ENCODE measurements at regions not wholly inside any gene's neighbourhood (a gene's known extent, or its start where the extent isn't known, plus 50 kb on each side); places are given as distances from the start of the nearest gene placed in this dataset.
"Not testable (repeated sequence)": the region's sequence is repeated elsewhere in the genome, so short reads cannot be mapped to it uniquely, and the experiment has no call there.

DNA sequence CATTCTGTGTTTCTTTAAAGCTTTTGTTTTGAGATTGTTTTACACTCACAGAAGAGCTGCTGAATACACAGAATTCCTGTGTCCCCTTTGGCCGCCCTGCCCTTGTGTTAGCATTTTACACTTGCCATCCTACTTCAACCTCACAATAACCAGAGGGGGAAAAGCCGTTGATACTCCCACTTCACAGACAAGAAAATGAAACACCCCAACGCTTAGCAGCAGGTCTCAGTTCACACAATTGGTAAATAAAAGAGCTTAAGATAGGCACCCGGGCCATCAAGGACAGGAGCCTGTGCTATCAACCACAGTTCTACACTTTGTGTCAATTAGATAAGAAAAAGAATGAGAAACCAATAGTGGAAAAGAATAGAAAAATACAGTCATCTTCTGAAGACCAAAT, 178.0 kb downstream of the SYK start:
- no peak for DNase-seq (ENCODE audit: low read depth in 3 of 3)

GRCh38 chr9:90981726-90982125, 180.1 kb downstream of the SYK start:
- no peak for DNase-seq (ENCODE audit: low read depth in 3 of 3)

DNA sequence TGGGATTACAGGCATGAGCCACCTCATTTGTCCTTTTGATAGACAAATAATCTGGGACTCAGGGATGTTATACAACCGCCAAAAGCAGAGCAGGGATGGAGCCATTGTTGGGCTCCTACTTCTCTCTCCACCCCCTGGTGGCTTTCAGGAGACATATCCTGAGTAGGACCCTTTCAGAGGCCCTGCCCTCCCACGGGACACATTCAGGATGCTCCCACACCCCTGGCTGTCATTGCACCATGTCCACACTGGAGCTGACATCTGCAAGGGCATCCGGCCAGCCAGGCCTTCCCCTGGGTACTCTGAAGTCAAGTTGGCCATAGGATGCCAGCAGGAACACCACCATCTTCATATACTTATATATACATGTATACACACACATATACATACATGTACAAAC, 181.8 kb downstream of the SYK start:
- no peak for DNase-seq (ENCODE audit: low read depth in 3 of 3)

DNA sequence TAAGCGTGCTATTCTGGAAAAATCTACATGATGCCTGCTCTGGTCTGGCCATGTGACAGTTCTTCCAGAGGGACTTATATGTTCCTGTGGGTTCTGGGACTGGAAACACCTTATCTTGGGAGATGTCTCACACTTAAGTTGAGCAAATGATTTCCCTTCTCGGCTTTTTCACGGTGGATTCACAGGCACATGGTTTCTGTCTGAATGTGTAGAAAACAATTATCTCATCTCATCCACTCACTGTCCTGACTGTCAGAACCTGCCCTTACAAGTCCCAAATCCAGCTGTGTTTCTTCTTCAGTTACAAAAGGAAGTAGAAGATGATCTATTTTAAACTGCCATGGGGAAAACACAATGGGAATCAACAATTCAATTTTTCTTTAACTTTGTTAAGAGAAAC, 184.0 kb downstream of the SYK start:
- no peak for DNase-seq (ENCODE audit: low read depth in 3 of 3)

- no peak for DNase-seq (ENCODE audit: low read depth in 3 of 3)
These were observed 184.5 kb downstream of the SYK start for GRCh38 chr9:90986161-90986560.

DNA sequence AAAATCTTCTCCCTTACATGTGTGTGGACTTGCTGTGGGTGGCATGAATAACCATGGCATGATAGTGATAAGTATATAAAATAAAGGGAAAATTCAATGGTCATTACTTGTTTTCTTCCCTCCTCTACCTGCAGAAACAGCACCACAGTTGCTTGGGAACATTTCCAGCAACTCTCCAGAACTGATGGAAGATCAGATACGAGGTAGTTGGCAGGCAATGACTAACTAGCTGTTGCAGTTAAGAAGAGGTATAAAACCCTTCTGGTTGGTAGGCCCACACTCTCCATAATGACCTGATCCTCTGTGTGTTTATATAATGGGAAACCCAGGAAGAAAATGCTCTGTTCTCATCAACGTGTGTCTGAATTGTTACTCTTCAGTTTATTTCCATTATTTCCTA, 185.9 kb downstream of the SYK start:
- DNase-seq (ENCODE audit: low read depth in 3 of 3) = no peak

- DNase-seq (ENCODE audit: low read depth in 3 of 3) = no peak
These were observed 186.7 kb downstream of the SYK start for GRCh38 chr9:90988318-90988717.

DNA sequence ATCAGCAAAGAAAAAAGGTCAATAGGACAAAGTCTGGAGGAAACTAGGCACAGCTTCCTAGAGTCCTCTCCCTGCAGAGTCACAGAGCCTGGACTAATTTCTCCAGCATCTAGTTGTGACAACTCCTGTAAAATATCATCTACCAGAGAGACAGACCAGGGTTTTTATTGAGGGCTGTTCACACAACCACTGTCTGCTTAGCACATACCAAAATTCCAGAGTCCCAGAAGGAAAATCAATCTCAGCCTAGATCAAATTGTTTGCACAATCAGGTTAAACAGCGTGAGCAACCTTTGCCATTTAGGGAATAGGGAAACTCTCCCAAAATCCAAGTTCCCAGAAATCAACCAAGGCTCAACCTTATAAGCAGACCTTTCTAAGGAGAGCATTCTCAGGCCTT, 190.3 kb downstream of the SYK start:
- DNase-seq (ENCODE audit: low read depth in 3 of 3) = no peak

DNA sequence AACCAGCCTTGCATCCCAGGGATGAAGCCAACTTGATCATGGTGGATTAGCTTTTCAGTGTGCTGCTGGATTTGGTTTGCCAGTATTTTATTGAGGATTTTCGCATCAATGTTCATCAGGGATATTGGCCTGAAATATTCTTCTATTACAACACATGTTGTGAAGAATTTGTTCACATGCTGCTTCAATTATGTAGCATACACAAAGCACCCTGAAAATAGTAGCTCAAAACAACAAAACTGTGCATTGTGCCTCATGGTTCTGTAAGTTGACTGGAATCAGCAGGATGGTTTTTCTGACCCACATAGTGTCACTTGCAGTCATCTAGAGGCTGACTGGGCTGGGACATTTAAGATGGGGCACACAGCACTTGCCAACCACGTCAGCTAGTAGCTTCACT, 193.9 kb downstream of the SYK start:
- DNase-seq (ENCODE audit: low read depth in 3 of 3) = no peak

- no peak for DNase-seq (ENCODE audit: low read depth in 3 of 3)
These were observed 194.8 kb downstream of the SYK start for GRCh38 chr9:90996154-90997065.

DNA sequence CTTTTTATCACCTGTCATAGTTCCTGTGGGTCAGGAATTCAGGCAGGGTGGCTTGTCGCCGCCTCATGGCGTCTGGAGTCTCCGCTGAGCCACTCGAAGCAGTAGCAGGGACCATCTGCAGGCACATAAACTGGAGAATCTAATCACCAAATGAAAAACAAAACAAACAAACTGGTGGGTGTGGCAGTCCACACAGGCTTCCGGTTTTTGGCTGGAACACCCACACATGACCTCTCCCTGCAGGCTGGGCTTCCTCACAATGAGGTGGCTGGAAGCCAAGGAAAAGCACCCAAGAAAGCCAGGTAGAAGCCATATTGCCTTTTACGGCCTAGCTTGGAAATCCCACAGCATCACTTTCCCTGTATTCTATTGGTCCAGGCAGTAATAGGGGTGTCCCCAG, 197.0 kb downstream of the SYK start:
- no peak for DNase-seq (ENCODE audit: low read depth in 3 of 3)

- DNase-seq (ENCODE audit: low read depth in 3 of 3) = no peak
These were observed 198.1 kb downstream of the SYK start for GRCh38 chr9:90999425-91000397.

DNA sequence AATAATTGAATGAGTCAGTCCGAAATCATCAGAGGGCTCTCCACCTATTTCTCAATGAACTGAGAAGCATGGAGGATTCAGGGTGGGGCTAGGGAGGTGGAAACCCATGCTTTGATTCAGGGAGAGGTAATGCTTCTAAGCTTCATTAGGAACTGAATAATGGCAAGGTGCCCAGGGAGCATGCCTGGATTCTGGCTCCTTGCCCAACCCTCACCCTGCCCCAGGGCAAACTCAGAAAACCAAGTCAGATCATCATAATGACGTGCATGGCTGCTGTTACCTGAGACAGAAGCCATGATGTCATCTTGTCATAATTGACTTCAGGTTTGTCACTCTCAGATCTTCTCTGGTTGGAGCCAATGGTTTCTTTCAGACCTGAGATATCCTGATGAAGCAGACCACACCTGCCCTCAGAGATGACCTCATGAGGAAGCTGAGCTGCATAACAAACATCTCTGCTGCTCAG, 199.6 kb downstream of the SYK start:
- DNase-seq (ENCODE audit: low read depth in 3 of 3) = no peak

GRCh38 chr9:91004484-91004883, 202.9 kb downstream of the SYK start:
- DNase-seq (ENCODE audit: low read depth in 3 of 3) = no peak

- DNase-seq (ENCODE audit: low read depth in 3 of 3) = no peak
These were observed 203.4 kb downstream of the SYK start for GRCh38 chr9:91004992-91005391.

GRCh38 chr9:91006046-91006445, 204.4 kb downstream of the SYK start:
- DNase-seq (ENCODE audit: low read depth in 3 of 3) = no peak

DNA sequence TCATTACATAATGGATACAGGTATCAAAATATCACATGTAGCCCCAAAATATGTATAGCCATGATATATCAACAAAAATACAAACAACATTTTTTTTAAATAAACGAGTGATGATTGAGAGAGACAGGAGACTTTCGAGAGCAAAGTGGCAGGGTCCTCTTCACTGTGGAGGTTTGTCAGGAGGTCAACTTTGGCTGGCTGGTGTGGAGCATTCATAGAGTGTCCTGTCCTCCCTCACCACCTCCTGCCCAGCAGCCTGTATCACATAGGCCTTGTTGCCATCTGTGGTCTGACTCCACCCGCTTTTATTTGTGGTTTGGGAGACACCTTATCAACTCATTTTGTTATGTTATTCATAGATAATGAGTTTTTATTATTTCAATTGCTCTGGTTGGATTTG, 206.9 kb downstream of the SYK start:
- no peak for DNase-seq (ENCODE audit: low read depth in 3 of 3)

- DNase-seq (ENCODE audit: low read depth in 3 of 3) = no peak
These were observed 210.3 kb downstream of the SYK start for GRCh38 chr9:91011891-91012290.

- no peak for DNase-seq (ENCODE audit: low read depth in 3 of 3)
These were observed 211.6 kb downstream of the SYK start for GRCh38 chr9:91012933-91013841.

DNA sequence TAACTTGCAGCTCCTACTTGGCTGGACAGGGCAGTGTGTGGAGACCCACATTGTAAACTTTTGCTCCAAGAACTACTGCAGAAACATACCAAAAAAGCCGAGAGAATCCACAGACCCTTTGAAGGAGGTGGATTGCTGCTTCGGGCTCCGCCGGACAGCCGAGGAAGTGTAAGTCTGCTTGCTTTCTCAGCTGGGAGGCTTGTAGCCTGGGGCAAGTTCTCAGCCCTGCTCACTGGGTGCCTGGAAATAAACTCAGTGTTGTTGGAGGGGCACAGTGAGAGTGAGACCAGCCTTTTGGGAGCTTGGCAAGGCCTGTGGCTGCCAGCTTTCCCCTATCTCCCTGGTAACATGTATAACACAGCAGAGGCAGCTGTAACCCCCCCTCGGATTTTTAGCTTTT, 215.6 kb downstream of the SYK start:
- no peak for DNase-seq (ENCODE audit: low read depth in 3 of 3)

DNA sequence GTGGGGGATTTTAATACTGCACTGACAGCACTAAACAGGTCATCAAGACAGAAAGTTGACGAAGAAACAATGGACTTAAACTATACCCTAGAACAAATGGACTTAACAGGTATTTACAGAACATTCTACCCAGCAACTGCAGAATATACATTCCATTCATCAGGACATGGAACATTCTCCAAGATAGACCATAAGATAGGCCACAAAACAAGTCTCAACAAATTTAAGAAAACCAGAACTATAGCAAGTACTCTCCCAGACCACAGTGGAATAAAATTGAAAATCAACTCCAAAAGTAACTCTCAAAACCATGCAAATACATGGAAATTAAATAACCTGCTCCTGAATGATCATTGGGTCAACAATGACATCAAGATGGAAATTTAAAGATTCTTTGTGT, 218.3 kb downstream of the SYK start:
- not testable (repeated sequence) for DNase-seq (ENCODE audit: low read depth in 3 of 3)
